ENCODE measurements at regions not wholly inside any gene's neighbourhood (a gene's known extent, or its start where the extent isn't known, plus 50 kb on each side); places are given as distances from the start of the nearest gene placed in this dataset.

DNA sequence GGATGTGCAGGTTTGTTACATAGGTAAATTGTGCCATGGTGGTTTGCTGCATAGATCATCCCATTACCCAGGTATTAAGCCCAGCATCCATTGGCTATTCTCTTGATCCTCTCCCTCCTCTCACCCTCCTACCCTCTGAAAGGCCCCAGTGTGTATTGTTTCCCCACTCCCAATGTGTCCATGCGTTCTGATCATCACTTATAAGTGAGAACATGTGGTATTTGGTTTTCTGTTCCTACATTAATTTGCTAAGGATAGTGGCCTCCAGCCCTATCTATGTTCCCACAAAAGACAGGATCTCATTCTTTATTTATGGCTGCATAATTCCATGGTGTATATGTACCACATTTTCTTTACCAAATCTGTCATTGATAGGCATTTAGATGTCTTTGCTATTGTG, 243.3 kb upstream of the PDE4D start:
- TF ChIP-seq, protein P1, sequence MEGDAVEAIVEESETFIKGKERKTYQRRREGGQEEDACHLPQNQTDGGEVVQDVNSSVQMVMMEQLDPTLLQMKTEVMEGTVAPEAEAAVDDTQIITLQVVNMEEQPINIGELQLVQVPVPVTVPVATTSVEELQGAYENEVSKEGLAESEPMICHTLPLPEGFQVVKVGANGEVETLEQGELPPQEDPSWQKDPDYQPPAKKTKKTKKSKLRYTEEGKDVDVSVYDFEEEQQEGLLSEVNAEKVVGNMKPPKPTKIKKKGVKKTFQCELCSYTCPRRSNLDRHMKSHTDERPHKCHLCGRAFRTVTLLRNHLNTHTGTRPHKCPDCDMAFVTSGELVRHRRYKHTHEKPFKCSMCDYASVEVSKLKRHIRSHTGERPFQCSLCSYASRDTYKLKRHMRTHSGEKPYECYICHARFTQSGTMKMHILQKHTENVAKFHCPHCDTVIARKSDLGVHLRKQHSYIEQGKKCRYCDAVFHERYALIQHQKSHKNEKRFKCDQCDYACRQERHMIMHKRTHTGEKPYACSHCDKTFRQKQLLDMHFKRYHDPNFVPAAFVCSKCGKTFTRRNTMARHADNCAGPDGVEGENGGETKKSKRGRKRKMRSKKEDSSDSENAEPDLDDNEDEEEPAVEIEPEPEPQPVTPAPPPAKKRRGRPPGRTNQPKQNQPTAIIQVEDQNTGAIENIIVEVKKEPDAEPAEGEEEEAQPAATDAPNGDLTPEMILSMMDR (IDR thresholded peaks at IDR 0.05), result no peak
- TF ChIP-seq POLR2AphosphoS5 (IDR thresholded peaks at IDR 0.05), result no peak
- no peak for TF ChIP-seq POLR2A (IDR thresholded peaks at IDR 0.05; ENCODE audit: low read depth)
- TF ChIP-seq EP300 (IDR thresholded peaks at IDR 0.05), result no peak
- Histone ChIP-seq H3K9me3 (no peaks in the 10 kb centered on the region), H3K27me3 (no peaks in the 10 kb centered on the region), H3K4me3 (no peak overlapping the region), H3K36me3 (no peaks in the 10 kb centered on the region), H3K27ac (replicated peaks in 1 of 4) (no peak overlapping the region), H3K4me1 (no peaks in the 10 kb centered on the region)
- no peak for DNase-seq (ENCODE audit: extremely low spot score)
- WGBS, result 79% methylated on average over 1 of the region's 1 CpG
- intact Hi-C loops (cut with DNase I), result no loop called here

DNA sequence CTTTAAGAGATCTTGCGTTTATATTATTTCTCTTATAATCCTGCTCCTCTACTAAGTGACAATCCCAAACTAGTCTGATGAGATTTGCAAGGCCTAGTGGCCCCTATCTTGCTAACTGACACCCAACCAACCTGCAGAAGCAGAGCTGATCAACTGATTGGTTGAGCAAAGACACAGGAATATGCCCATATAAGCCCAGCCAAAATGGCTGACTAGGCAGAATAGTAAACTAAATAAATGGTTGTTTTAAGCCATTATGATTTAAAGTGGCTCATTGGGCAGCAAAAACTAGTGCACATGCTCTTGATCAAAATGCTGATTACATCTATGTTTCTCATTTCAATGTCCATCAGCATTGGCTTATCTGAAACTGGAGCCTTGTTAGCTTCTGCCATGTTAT, 238.0 kb upstream of the PDE4D start:
- H3K9me3 ChIP-seq, result no peaks in the 10 kb centered on the region
- DNase-seq (ENCODE audit: extremely low spot score), result no peak
- H3K27me3 ChIP-seq, result no peaks in the 10 kb centered on the region
- no peaks in the 10 kb centered on the region for H3K36me3 ChIP-seq
- H3K4me3 ChIP-seq, result no peak overlapping the region
- intact Hi-C loops (cut with DNase I), result no loop called here
- H3K4me1 ChIP-seq, result no peaks in the 10 kb centered on the region
- TF ChIP-seq POLR2A (IDR thresholded peaks at IDR 0.05; ENCODE audit: low read depth) (no peak), POLR2AphosphoS5 (IDR thresholded peaks at IDR 0.05) (no peak), EP300 (IDR thresholded peaks at IDR 0.05) (no peak)
- TF ChIP-seq, protein P1 (IDR thresholded peaks at IDR 0.05), result no peak
- 97% methylated on average over 1 of the region's 1 CpG for WGBS
- H3K27ac ChIP-seq (replicated peaks in 1 of 4), result no peak overlapping the region

DNA sequence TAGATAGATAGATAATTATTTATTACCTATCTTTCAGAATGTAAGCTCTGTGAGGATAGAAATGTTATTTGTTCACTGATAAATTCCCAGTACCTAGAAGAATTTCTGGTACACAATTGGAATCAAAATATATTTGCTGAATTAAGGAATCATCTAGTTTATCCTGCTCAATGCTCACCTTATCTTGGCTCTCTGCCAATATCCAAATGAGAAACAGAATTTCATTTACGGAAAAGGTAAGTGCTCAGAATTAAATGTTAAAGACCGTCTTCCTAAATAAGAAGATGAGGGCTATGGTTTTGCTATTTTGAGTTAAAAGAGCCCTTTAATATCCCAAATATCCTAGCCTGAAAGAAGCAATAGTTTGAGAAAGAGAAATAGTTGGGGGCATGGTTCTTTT, 232.1 kb upstream of the PDE4D start:
- intact Hi-C loops (cut with DNase I), result no loop called here
- Histone ChIP-seq H3K9me3 (no peaks in the 10 kb centered on the region), H3K4me1 (no peaks in the 10 kb centered on the region), H3K36me3 (no peaks in the 10 kb centered on the region), H3K4me3 (no peak overlapping the region), H3K27me3 (no peaks in the 10 kb centered on the region), H3K27ac (replicated peaks in 1 of 4) (no peak overlapping the region)
- TF ChIP-seq POLR2A (IDR thresholded peaks at IDR 0.05; ENCODE audit: low read depth) (no peak), EP300 (IDR thresholded peaks at IDR 0.05) (no peak), POLR2AphosphoS5 (IDR thresholded peaks at IDR 0.05) (no peak)
- TF ChIP-seq, protein P1 (IDR thresholded peaks at IDR 0.05), result no peak
- no peak for DNase-seq (ENCODE audit: extremely low spot score)
- 88% methylated on average over 2 of the region's 2 CpGs for WGBS

DNA sequence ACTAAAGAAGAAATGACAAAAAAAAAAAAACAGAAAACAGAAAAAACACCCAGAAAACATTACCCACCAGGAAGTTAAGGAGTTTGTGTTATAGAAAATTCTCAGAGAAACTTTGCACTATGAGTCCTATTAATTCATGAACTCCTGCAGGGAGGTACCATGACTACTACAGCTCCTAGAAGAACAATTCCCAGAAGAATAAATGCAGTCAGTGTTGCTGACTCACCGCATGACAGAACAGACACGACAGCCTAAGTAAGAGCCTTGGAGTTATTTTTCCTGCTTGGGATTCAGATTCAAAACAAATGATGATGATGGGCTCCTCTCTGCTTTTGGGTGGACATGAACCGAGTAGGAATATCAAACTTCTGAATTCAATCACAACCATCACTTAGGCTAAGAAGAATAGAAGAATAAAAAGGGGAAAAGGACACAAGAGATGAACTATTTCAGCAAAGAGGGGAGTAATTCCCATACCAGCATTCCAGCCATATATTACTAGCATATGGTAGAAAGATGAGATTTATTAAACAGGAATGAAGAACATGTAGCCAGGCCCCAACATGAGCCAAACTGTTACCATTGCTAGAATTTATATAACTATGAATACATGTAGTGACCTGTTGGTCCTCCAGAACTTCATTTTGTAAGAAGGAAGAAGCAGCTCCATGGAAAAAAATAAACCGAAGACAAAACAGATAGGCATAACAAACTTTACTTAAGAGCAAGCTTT, 209.6 kb upstream of the PDE4D start:
- no peak overlapping the region for H3K27ac ChIP-seq (replicated peaks in 1 of 4)
- 75% methylated on average over 4 of the region's 4 CpGs for WGBS
- no peak overlapping the region for H3K4me3 ChIP-seq
- no peak for DNase-seq (ENCODE audit: extremely low spot score)
- no peaks in the 10 kb centered on the region for H3K9me3 ChIP-seq
- H3K27me3 ChIP-seq, result no peaks in the 10 kb centered on the region
- intact Hi-C loops (cut with DNase I), result no loop called here
- H3K36me3 ChIP-seq, result no peaks in the 10 kb centered on the region
- TF ChIP-seq, protein P1 (IDR thresholded peaks at IDR 0.05), result no peak
- no peak for TF ChIP-seq EP300 (IDR thresholded peaks at IDR 0.05)
- no peak for TF ChIP-seq POLR2A (IDR thresholded peaks at IDR 0.05; ENCODE audit: low read depth)
- TF ChIP-seq POLR2AphosphoS5 (IDR thresholded peaks at IDR 0.05), result no peak
- peaks cover 0 to 8% (median 2%) of the 10 kb centered on the region in 4 donors for H3K4me1 ChIP-seq

DNA sequence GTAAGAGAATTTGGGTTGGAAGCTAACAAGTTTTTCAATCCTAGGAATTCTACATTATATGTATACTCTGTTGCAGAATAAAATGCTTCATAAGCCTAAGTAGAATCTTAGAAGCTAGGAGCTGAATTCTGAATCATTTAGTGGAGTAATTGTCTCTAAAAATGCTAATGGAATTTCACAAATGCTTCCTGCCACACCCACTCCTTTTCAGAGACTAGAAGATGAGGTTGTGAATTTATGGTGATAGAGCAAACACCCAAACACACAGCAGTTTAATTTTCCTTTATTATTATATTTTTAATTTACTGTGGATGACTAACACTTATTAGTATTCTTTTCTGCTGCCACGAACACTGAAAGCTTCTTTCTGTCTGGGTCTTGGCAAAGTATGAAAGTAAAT, 208.0 kb upstream of the PDE4D start:
- Histone ChIP-seq H3K9me3 (no peaks in the 10 kb centered on the region), H3K4me3 (no peak overlapping the region), H3K36me3 (no peaks in the 10 kb centered on the region), H3K27ac (replicated peaks in 1 of 4) (no peak overlapping the region), H3K27me3 (no peaks in the 10 kb centered on the region), H3K4me1 (peaks cover 0 to 8% (median 2%) of the 10 kb centered on the region in 4 donors)
- no peak for DNase-seq (ENCODE audit: extremely low spot score)
- no peak for TF ChIP-seq EP300 (IDR thresholded peaks at IDR 0.05)
- TF ChIP-seq POLR2A (IDR thresholded peaks at IDR 0.05; ENCODE audit: low read depth), result no peak
- TF ChIP-seq, protein P1 (IDR thresholded peaks at IDR 0.05), result no peak
- no peak for TF ChIP-seq POLR2AphosphoS5 (IDR thresholded peaks at IDR 0.05)
- 50% methylated on average over 1 of the region's 1 CpG for WGBS
- intact Hi-C loops (cut with DNase I), result no loop called here
